ENCODE measurements at regions not wholly inside any gene's neighbourhood (a gene's known extent, or its start where the extent isn't known, plus 50 kb on each side); places are given as distances from the start of the nearest gene placed in this dataset.

DNA sequence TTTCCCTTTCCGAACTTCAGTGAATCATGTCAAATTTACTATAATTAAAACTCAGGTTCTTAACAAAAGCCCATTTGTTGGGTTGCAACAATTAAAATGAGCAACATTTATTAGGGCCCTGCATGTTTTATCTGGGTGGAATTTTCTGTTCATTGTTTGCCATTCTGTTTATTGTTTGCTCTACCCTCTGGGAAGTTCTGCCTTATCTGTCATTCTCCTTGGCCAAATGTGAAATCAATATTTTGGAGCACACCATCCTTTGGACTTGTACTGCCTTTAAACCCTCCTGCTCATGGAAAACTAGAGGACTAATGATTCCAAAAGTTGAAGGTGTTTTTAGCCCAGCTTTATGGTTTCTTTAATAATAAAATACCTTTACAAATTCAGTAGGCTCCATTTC, 134.5 kb upstream of the KCND2 start:
- TF ChIP-seq, protein P1, sequence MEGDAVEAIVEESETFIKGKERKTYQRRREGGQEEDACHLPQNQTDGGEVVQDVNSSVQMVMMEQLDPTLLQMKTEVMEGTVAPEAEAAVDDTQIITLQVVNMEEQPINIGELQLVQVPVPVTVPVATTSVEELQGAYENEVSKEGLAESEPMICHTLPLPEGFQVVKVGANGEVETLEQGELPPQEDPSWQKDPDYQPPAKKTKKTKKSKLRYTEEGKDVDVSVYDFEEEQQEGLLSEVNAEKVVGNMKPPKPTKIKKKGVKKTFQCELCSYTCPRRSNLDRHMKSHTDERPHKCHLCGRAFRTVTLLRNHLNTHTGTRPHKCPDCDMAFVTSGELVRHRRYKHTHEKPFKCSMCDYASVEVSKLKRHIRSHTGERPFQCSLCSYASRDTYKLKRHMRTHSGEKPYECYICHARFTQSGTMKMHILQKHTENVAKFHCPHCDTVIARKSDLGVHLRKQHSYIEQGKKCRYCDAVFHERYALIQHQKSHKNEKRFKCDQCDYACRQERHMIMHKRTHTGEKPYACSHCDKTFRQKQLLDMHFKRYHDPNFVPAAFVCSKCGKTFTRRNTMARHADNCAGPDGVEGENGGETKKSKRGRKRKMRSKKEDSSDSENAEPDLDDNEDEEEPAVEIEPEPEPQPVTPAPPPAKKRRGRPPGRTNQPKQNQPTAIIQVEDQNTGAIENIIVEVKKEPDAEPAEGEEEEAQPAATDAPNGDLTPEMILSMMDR (IDR thresholded peaks at IDR 0.05; ENCODE audit: borderline replicate concordance, extremely low read depth, low read length, poor library complexity, severe bottlenecking): no peak
- no peak for TF ChIP-seq EZH2 (IDR thresholded peaks at IDR 0.05; ENCODE audit: borderline replicate concordance, low read depth, low read length, severe bottlenecking)

Measured in DND-41 (cell line).